Activated naive CD4-positive, alpha-beta T cell treated with anti-CD3 and anti-CD28 coated beads for 36 hours (primary cell): ENCODE measurements at regions not wholly inside any gene's neighbourhood (a gene's known extent, or its start where the extent isn't known, plus 50 kb on each side); places are given as distances from the start of the nearest gene placed in this dataset.
"Not testable (repeated sequence)": the region's sequence is repeated elsewhere in the genome, so short reads cannot be mapped to it uniquely, and the experiment has no call there.

Experiments
- CTCF ChIA-PET: fragments of 350-600 bp; sonication (Branson Sonifier 250); formaldehyde crosslinking; loops from one replicate; lab custom pipeline; 2021; ENCODE audit warnings: antibody characterized with exemption; lab: Charles Lee
- DNase-seq: peaks from one replicate; pipeline ENCODE4 v3.0.0-alpha.2; 2020
- H3K27ac Mint-ChIP-seq: one replicate; pipeline ENCODE4 v1.8.0; 2021; ENCODE audit warnings: mild to moderate bottlenecking, mixed read lengths
- H3K27me3 Mint-ChIP-seq: one replicate; pipeline ENCODE4 v1.8.0; 2021; ENCODE audit warnings: low read depth, mixed read lengths
- H3K36me3 Mint-ChIP-seq: one replicate; pipeline ENCODE4 v1.8.0; 2021; ENCODE audit warnings: low read depth, mixed read lengths
- H3K4me1 Mint-ChIP-seq: one replicate; pipeline ENCODE4 v1.8.0; 2021; ENCODE audit warnings: low read depth, mixed read lengths
- H3K4me3 Mint-ChIP-seq: one replicate; pipeline ENCODE4 v1.8.0; 2021; ENCODE audit warnings: mild to moderate bottlenecking, moderate library complexity, mixed read lengths
- H3K9me3 Mint-ChIP-seq: one replicate; pipeline ENCODE4 v1.8.0; 2021; ENCODE audit warnings: mixed read lengths
- intact Hi-C: fragments of 100-400 bp; cut with micrococcal nuclease; formaldehyde crosslinking; loops from one replicate; pipeline ENCODE4 v1.15.1; 2023

DNA sequence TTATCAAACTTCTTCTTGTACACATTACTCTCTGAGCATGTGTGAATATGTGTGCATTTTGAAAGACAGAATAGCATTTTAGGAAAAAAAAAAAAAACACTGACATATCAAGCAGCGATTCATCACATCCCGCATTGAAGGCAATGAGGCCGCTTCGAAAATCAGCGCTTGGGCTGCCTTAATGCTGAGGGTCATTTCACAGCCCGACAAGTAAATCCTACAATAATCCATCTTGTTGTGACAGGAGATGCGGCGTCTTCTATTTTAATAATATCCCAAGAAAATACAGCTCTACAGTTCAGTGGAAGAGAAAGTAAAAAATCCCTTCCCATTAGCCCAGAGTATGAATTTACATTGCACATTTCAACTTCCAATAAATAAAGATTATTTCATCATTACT is 389.2 kb upstream of the GRM7 start:
- Mint-ChIP-seq H3K9me3 (no peaks in the 10 kb centered on the region), H3K36me3 (no peaks in the 10 kb centered on the region), H3K27me3 (no peaks in the 10 kb centered on the region)

DNA sequence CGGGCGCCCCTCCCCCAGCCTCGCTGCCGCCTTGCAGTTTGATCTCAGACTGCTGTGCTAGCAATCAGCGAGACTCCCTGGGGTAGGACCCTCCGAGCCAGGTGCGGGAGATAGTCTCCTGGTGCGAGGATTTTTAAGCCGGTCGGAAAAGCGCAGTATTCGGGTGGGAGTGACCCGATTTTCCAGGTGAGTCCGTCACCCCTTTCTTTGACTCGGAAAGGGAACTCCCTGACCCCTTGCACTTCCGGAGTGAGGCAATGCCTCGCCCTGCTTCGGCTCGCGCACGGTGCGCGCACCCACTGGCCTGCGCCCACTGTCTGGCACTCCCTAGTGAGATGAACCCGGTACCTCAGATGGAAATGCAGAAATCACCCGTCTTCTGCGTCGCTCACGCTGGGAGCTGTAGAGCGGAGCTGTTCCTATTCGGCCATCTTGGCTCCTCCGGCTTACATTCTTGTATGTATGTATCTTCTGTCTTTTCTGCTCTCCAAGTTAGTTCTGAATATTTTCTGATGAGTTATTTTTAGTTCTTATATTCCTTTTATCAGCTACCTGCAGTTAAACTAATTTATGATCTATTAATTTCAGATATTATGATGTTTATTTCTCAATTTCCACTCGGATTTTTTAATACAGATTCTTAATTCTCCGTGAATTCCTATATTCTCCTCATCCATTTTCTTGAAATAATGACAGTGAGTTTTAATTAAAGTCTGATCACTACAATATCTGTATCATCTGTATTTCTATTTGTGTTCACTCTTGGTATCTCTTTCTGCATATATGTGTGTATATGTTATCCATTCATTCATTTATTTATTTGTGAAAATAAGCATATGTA is 370.2 kb upstream of the GRM7 start:
- intact Hi-C loops, H3K4me3 Mint-ChIP-seq, H3K9me3 Mint-ChIP-seq, CTCF ChIA-PET, H3K27ac Mint-ChIP-seq, H3K27me3 Mint-ChIP-seq, H3K4me1 Mint-ChIP-seq, H3K36me3 Mint-ChIP-seq, DNase-seq: not testable (repeated sequence)

More for the DNA sequence above, 389.2 kb upstream of the GRM7 start:
- CTCF ChIA-PET, result no interaction called here
- intact Hi-C loops, result no loop called here
- no peak overlapping the region for H3K4me3 Mint-ChIP-seq
- H3K4me1 Mint-ChIP-seq, result no peaks in the 10 kb centered on the region
- H3K27ac Mint-ChIP-seq, result no peak overlapping the region
- DNase-seq, result no peak

DNA sequence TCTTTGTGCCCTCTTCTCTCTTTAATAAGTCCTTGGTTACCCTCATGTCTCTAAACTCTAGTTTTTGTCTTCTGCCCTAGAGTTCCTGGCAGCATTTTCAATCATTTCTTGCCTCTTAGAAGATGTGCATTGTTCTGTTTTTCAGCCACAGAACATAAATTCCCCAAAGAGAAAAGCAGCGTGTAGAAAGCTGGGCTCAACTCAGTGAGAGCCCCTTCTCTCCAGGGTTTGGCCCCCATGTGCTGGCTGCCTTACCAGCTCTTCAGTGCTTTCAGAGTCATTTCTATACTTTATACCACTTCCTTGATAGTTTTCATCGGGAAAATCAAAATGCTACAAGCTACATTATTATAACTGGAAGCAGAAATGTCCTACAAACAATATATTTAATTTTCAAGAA is 369.1 kb upstream of the GRM7 start:
- Mint-ChIP-seq H3K27me3 (no peaks in the 10 kb centered on the region), H3K36me3 (no peaks in the 10 kb centered on the region), H3K9me3 (no peaks in the 10 kb centered on the region), H3K4me1 (no peaks in the 10 kb centered on the region), H3K27ac (no peak overlapping the region), H3K4me3 (no peak overlapping the region)
- CTCF ChIA-PET, result no interaction called here
- no peak for DNase-seq
- intact Hi-C loops, result no loop called here

DNA sequence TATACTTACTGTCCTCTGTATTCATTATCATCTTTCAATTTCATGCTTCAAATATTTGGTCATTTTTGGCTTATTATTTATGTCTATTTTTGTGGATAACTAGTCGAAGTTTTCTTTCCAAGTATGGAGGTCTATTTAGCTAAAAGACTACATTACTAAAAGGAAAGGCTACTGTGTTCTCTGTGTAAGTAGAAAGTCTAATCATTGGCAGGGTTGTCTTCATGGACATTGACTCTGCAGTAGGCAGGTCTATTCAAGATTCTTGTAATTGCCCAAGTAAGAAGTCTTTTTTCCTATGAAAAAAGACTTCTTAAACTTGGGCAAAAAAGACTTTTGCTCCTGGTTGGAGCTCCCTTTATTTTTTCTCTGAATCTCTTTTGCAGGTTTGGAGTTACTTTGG is 368.6 kb upstream of the GRM7 start:
- intact Hi-C loops, result no loop called here
- Mint-ChIP-seq H3K36me3 (no peaks in the 10 kb centered on the region), H3K27ac (no peak overlapping the region), H3K4me1 (no peaks in the 10 kb centered on the region), H3K4me3 (no peak overlapping the region), H3K27me3 (no peaks in the 10 kb centered on the region), H3K9me3 (no peaks in the 10 kb centered on the region)
- no peak for DNase-seq
- CTCF ChIA-PET, result interaction anchor here (0.7 kb wide), 2 partner anchors 1011 to 1799 kb away, joined by 3 read pairs; no protein-coding TSS in a partner anchor

DNA sequence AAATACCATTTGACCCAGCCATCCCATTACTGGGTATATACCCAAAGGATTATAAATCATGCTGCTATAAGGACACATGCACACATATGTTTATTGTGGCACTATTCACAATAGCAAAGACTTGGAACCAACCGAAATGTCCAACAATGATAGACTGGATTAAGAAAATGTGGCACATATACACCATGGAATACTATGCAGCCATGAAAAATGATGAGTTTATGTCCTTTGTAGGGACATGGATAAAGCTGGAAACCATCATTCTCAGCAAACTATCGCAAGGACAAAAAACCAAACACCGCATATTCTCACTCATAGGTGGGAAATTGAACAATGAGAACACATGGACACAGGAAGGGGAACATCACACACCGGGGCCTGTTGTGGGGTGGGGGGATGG is 362.0 kb upstream of the GRM7 start:
- H3K27ac Mint-ChIP-seq, H3K4me3 Mint-ChIP-seq, H3K27me3 Mint-ChIP-seq, intact Hi-C loops, CTCF ChIA-PET, H3K4me1 Mint-ChIP-seq, H3K36me3 Mint-ChIP-seq, H3K9me3 Mint-ChIP-seq, DNase-seq: not testable (repeated sequence)

DNA sequence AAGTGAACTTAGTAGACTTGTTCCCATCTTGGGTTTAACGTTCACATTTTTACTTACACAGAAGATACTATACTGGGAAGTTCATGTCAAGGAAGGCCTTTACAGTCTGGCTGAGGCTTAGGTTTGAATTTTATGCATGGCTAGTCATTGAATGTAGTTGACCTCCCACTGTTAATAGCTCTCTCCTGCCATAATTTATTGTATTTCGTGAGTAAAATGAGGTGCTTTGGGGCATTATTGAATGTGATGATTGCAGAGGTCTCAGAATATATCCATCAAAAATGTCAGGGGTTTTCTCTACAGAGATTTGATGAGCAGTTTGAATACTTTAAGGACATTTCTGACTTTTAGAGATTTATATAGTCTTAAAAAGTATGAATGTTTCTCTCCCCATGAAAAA is 356.6 kb upstream of the GRM7 start:
- Mint-ChIP-seq H3K4me1 (no peaks in the 10 kb centered on the region), H3K36me3 (no peaks in the 10 kb centered on the region), H3K9me3 (peaks cover 5% of the 10 kb centered on the region), H3K4me3 (no peak overlapping the region), H3K27me3 (no peaks in the 10 kb centered on the region), H3K27ac (no peak overlapping the region)
- intact Hi-C loops, result no loop called here
- CTCF ChIA-PET, result no interaction called here
- no peak for DNase-seq

DNA sequence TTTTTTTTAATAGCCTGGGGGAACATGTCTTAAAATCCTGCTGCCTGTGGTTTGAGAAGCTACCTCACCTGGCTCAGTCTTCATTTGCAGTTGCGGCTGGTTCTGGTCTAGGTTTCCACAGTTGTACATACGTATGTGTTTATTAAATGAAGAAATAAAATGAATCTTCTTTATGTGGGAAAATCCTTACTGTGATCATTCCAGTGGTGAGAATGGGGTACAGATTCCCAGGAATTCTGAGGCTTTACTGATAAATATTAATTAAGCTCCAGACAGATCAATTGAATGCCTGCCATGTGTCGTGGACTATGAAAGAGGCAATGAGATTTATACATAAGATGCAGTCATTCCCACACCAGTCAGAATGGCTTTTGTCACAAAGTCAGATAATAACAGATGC is 356.1 kb upstream of the GRM7 start:
- H3K27me3 Mint-ChIP-seq, result no peaks in the 10 kb centered on the region
- no peaks in the 10 kb centered on the region for H3K4me1 Mint-ChIP-seq
- peaks cover 2% of the 10 kb centered on the region for H3K9me3 Mint-ChIP-seq
- no peaks in the 10 kb centered on the region for H3K36me3 Mint-ChIP-seq
- CTCF ChIA-PET, result no interaction called here
- intact Hi-C loops, result no loop called here
- no peak for DNase-seq
- H3K4me3 Mint-ChIP-seq, result no peak overlapping the region
- no peak overlapping the region for H3K27ac Mint-ChIP-seq

DNA sequence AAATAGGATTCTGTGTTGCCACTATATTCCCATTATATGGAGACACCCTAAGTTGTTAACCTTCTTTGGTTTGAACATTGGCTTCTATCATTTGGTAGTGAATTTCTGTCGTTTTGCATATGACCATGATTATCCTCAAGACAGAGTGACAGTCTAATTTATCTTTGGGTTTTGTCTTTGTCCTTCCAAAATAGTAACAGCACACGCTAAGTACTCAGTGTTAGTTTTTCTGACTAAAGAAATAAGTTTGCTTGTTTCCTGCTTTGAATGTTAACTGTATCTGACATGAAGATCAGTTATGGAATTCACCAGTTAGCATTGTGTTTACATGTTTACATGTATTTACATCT is 352.5 kb upstream of the GRM7 start:
- CTCF ChIA-PET, result no interaction called here
- Mint-ChIP-seq H3K27me3 (no peaks in the 10 kb centered on the region), H3K4me3 (no peak overlapping the region), H3K9me3 (no peaks in the 10 kb centered on the region), H3K36me3 (no peaks in the 10 kb centered on the region), H3K4me1 (no peaks in the 10 kb centered on the region), H3K27ac (no peak overlapping the region)
- no peak for DNase-seq
- intact Hi-C loops, result no loop called here

DNA sequence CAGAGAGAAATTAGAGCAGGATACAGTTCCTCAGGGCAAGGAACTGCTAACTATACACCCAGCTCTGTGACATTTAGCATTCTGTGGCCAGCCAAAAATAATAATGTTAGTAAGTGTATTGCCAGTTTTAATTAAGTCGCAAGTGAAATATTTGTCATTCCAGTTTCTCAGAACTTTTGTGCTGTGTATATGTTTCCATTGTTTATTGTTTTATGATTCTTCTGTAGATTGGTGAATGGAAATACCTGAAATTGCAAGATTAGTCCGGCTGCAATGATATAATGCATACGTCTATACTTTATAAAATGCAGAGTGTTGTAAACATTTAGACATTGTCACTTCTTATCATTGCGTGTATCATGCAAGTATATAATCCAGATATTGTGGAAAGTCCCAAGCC is 351.3 kb upstream of the GRM7 start:
- H3K36me3 Mint-ChIP-seq, result no peaks in the 10 kb centered on the region
- H3K9me3 Mint-ChIP-seq, result no peaks in the 10 kb centered on the region
- H3K4me3 Mint-ChIP-seq, result no peak overlapping the region
- CTCF ChIA-PET, result interaction anchor here (0.6 kb wide), 1 partner anchor 14 kb away, joined by 3 read pairs; no protein-coding TSS in a partner anchor
- H3K27ac Mint-ChIP-seq, result no peak overlapping the region
- no peaks in the 10 kb centered on the region for H3K27me3 Mint-ChIP-seq
- intact Hi-C loops, result no loop called here
- DNase-seq, result no peak
- H3K4me1 Mint-ChIP-seq, result no peaks in the 10 kb centered on the region

DNA sequence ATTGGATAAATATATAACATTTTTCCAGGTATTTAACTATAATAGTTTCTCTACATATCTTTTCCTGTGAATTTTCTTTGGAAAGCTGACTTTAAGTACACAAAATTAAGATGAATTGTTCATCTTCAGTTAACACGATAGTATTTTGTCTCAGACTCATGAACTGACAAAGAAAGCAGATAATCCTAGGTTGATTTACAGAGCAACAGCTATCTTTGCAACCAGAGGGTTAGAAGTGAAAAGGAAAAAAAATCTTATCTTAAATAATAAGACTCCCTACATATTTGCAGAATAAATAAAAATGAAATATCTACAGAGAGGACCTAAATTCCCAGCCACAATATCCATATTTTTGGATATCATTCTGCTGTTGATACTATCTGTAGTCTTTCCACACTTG is 350.2 kb upstream of the GRM7 start:
- Mint-ChIP-seq H3K27ac (no peak overlapping the region), H3K9me3 (peaks cover 1% of the 10 kb centered on the region), H3K27me3 (no peaks in the 10 kb centered on the region), H3K4me3 (no peak overlapping the region), H3K4me1 (no peaks in the 10 kb centered on the region), H3K36me3 (no peaks in the 10 kb centered on the region)
- CTCF ChIA-PET, result interaction anchor here (0.6 kb wide), 1 partner anchor 997 kb away, joined by 3 read pairs; no protein-coding TSS in a partner anchor
- DNase-seq, result no peak
- intact Hi-C loops, result no loop called here

DNA sequence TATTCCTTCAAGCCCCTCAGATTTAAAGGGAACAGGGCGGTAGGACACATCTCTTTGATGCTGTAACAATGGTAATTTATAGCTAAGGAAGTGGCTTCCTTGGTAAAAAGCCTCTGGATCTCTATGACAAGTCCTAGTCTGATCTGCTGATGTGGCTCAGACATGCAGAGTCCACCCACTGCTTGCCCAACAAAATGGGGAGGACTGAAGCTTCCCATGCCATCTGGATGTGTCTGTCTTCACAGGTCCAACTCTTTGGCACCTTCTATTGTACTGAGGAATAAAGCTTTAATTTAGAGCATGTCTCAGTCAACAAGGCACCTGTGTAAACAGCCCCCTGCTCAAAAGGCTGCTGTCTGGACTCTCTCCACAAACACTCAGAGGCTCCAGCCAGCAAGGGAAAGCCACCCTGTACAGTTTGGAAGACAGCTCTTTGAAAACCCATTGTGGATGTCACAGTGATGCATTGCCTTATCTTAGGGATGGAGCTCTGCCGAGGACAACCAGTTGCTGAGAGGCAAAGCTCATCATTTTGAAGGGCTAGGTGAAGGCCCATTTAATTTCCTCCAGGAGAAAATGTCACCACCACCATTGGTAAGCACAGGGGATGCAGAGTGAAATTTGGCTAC is 348.6 kb upstream of the GRM7 start:
- Mint-ChIP-seq H3K4me1 (no peaks in the 10 kb centered on the region), H3K27me3 (no peaks in the 10 kb centered on the region), H3K27ac (no peak overlapping the region), H3K9me3 (peaks cover 1% of the 10 kb centered on the region), H3K4me3 (no peak overlapping the region), H3K36me3 (no peaks in the 10 kb centered on the region)
- intact Hi-C loops, result no loop called here
- CTCF ChIA-PET, result no interaction called here
- no peak for DNase-seq

DNA sequence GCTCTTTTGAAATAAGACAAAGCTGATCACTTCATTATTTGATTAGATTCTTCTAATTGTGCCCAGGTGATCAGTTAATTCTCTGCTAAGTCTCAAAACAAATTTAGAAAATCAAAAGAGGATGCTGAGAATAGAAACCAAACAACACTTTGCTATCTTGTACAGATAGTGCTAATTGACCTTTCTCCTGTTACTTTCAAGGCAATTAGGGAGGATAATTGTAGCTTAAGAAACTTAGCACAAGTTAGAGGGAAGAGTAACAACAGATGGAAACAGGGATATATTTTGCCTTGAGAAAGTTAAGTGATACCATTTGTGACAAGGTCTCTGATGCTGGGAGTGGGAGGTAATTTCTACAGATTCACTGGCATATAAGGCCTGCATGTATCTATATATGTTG is 344.8 kb upstream of the GRM7 start:
- DNase-seq, result no peak
- peaks cover 3% of the 10 kb centered on the region for H3K9me3 Mint-ChIP-seq
- H3K4me1 Mint-ChIP-seq, result no peaks in the 10 kb centered on the region
- CTCF ChIA-PET, result no interaction called here
- no peak overlapping the region for H3K27ac Mint-ChIP-seq
- H3K36me3 Mint-ChIP-seq, result no peaks in the 10 kb centered on the region
- intact Hi-C loops, result loop anchor here (1.0 kb wide), 1 partner anchor 13 kb away; no protein-coding TSS in a partner anchor
- H3K27me3 Mint-ChIP-seq, result no peaks in the 10 kb centered on the region
- no peak overlapping the region for H3K4me3 Mint-ChIP-seq

DNA sequence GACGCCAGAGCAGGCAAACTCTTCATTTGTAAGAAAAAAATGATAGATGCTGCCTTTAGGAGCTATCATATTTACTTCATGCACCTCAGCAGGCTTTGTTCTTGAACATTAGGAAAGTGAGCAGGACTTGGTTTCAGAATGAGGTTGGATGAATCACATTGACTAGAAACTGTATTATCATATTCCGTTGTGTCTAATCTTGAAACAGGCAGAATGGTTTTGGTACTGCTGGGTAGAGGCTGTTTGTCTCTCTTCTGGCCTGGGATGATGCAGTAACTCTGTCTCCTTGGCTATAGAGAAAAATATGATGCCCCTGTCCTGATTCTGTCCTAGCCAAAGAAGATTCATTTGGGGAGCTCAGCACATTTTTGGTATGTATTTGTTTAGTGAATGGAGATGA is 344.2 kb upstream of the GRM7 start:
- Mint-ChIP-seq H3K27me3 (no peaks in the 10 kb centered on the region), H3K36me3 (no peaks in the 10 kb centered on the region), H3K4me1 (no peaks in the 10 kb centered on the region), H3K4me3 (no peak overlapping the region), H3K27ac (no peak overlapping the region), H3K9me3 (peaks cover 3% of the 10 kb centered on the region)
- CTCF ChIA-PET, result no interaction called here
- intact Hi-C loops, result loop anchor here (1.0 kb wide), 1 partner anchor 13 kb away; no protein-coding TSS in a partner anchor
- DNase-seq, result no peak
